Keratinocyte (primary cell): ENCODE measurements at regions not wholly inside any gene's neighbourhood (a gene's known extent, or its start where the extent isn't known, plus 50 kb on each side); places are given as distances from the start of the nearest gene placed in this dataset.

ENCODE experiments used
- DNase-seq: peaks from one replicate; pipeline ENCODE4 v3.0.0-alpha.2; 2011; ENCODE audit warnings: low read depth, missing footprints, low spot score
- FAIRE-seq: peaks from 2 replicates; lab custom pipeline; 2011; peaks lifted over from hg19 to GRCh38; lab: Jason Lieb, UNC
- H2AFZ ChIP-seq: 2 replicates; pipeline ENCODE4 v1.6.0; 2012; ENCODE audit warnings: low read length, control low read depth, inconsistent platforms; ENCODE audit not compliant: control insufficient read depth
- H3K27ac ChIP-seq: 2 replicates; pipeline ENCODE4 v1.5.1; 2011; ENCODE audit warnings: low read length; ENCODE audit not compliant: control insufficient read depth, insufficient read depth
- H3K27me3 ChIP-seq: 3 replicates; pipeline ENCODE4 v1.6.0; 2011; ENCODE audit warnings: low read length; ENCODE audit not compliant: control insufficient read depth, insufficient read depth; ENCODE audit errors: extremely low read depth
- H3K36me3 ChIP-seq, 2 experiments: 2 replicates in 1 of 2; 3 replicates in 1 of 2; pipeline ENCODE4 v1.5.1; 2011; ENCODE audit warnings: low read length in 2 of 2, mild to moderate bottlenecking in 1 of 2; ENCODE audit not compliant: control insufficient read depth in 2 of 2, insufficient read depth in 2 of 2; ENCODE audit errors: extremely low read depth in 1 of 2
- H3K4me1 ChIP-seq: 3 replicates; pipeline ENCODE4 v1.5.1; 2011; ENCODE audit warnings: low read length; ENCODE audit not compliant: control insufficient read depth, insufficient read depth; ENCODE audit errors: extremely low read depth
- H3K4me2 ChIP-seq: 3 replicates; pipeline ENCODE4 v1.6.0; 2011; ENCODE audit warnings: low read depth, low read length; ENCODE audit not compliant: control insufficient read depth, insufficient read depth; ENCODE audit errors: extremely low read depth
- H3K4me3 ChIP-seq, 3 experiments: fragments of 200-600 bp in 1 of 3; sonication (generic) in 1 of 3; 2 replicates in 2 of 3; 3 replicates in 1 of 3; pipeline ENCODE4 v1.5.1; 2011 to 2016; ENCODE audit warnings: low read length in 3 of 3, mild to moderate bottlenecking in 3 of 3, control low read depth in 2 of 3, inconsistent platforms in 1 of 3, low read depth in 1 of 3, mixed read lengths in 1 of 3, mixed run types in 1 of 3, moderate library complexity in 1 of 3; ENCODE audit not compliant: control insufficient read depth in 2 of 3, insufficient read depth in 2 of 3; ENCODE audit errors: extremely low read depth in 1 of 3
- H3K79me2 ChIP-seq: 2 replicates; pipeline ENCODE4 v1.6.0; 2012; ENCODE audit warnings: low read length; ENCODE audit not compliant: control insufficient read depth, insufficient read depth
- H3K9ac ChIP-seq: 3 replicates; pipeline ENCODE4 v1.6.0; 2011; ENCODE audit warnings: low read length; ENCODE audit not compliant: control insufficient read depth, insufficient read depth; ENCODE audit errors: extremely low read depth
- H3K9me1 ChIP-seq: 3 replicates; pipeline ENCODE4 v1.6.0; 2011; ENCODE audit warnings: low read length; ENCODE audit not compliant: control insufficient read depth, insufficient read depth; ENCODE audit errors: extremely low read depth
- H3K9me3 ChIP-seq: 2 replicates; pipeline ENCODE4 v1.5.1; 2012; ENCODE audit warnings: low read depth, low read length; ENCODE audit not compliant: control insufficient read depth
- H4K20me1 ChIP-seq: 3 replicates; pipeline ENCODE4 v1.6.0; 2011; ENCODE audit warnings: low read length; ENCODE audit not compliant: control insufficient read depth, insufficient read depth; ENCODE audit errors: extremely low read depth
- EZH2 ChIP-seq: IDR thresholded peaks from one replicate; pipeline ENCODE4 v1.6.1; 2012; ENCODE audit warnings: inconsistent platforms, mild to moderate bottlenecking, low read length, moderate library complexity
- dilution Hi-C: fragments of 300-500 bp; cut with MboI; formaldehyde crosslinking; loops from one replicate; pipeline ENCODE4 v1.7.0; 2020; ENCODE audit warnings: low sequenced_read_pairs; ENCODE audit not compliant: extremely low pct_ligation_motif_present
- TF ChIP-seq, protein P1 (sequence below), 3 experiments: IDR thresholded peaks in 1 of 3; conservative IDR thresholded peaks in 1 of 3; optimal IDR thresholded peaks in 1 of 3; 2 replicates in 2 of 3; 3 replicates in 1 of 3; pipeline versions ENCODE3 to v1.5.1; 2011; ENCODE audit warnings: low read length in 3 of 3, mild to moderate bottlenecking in 3 of 3, moderate library complexity in 2 of 3, control low read depth in 1 of 3, inconsistent platforms in 1 of 3; ENCODE audit not compliant: insufficient read depth in 2 of 3; ENCODE audit errors: extremely low read depth in 1 of 3

DNA sequence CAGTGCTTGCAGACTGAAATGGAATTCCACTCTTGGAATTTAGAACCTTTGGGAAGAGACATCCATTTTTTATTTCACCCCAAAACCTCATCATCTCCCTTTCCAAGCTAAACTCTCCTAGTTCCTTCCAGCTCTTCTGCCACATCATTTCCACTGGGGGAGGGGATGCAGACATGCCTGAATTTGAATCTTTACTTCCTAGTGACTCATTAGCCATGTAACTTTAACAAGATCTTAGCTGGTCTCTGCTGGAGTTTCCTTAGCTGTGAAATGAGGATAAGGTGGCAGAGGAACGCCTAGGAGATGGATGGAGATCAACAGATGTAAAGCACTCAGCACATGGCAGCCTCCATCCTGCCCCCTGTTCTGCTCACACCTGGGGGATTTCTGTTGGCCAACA is 266.8 kb downstream of the EN1 start:
- Histone ChIP-seq H3K27me3 (no peaks in the 10 kb centered on the region), H3K9ac (no peak overlapping the region), H3K79me2 (no peaks in the 10 kb centered on the region), H2AFZ (no peak overlapping the region), H3K36me3 (no peaks in the 10 kb centered on the region), H3K27ac (no peak overlapping the region), H3K9me3 (no peaks in the 10 kb centered on the region), H3K4me1 (peaks cover 25% of the 10 kb centered on the region), H3K4me2 (peak overlapping the region; percentile 65), H3K4me3 (no peak overlapping the region), H3K9me1 (no peaks in the 10 kb centered on the region), H4K20me1 (no peaks in the 10 kb centered on the region)
- DNase-seq (no peak), FAIRE-seq (peak; percentile 67)
- TF ChIP-seq, protein P1, sequence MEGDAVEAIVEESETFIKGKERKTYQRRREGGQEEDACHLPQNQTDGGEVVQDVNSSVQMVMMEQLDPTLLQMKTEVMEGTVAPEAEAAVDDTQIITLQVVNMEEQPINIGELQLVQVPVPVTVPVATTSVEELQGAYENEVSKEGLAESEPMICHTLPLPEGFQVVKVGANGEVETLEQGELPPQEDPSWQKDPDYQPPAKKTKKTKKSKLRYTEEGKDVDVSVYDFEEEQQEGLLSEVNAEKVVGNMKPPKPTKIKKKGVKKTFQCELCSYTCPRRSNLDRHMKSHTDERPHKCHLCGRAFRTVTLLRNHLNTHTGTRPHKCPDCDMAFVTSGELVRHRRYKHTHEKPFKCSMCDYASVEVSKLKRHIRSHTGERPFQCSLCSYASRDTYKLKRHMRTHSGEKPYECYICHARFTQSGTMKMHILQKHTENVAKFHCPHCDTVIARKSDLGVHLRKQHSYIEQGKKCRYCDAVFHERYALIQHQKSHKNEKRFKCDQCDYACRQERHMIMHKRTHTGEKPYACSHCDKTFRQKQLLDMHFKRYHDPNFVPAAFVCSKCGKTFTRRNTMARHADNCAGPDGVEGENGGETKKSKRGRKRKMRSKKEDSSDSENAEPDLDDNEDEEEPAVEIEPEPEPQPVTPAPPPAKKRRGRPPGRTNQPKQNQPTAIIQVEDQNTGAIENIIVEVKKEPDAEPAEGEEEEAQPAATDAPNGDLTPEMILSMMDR (optimal IDR thresholded peaks at IDR 0.05 in 1 of 3, IDR thresholded peaks at IDR 0.05 in 1 of 3, conservative IDR thresholded peaks at IDR 0.05 in 1 of 3; ENCODE audit: extremely low read depth in 1 of 3, insufficient read depth in 2 of 3, low read length in 3 of 3): no peak
- TF ChIP-seq EZH2: no peak
- dilution Hi-C loops: no loop called here

DNA sequence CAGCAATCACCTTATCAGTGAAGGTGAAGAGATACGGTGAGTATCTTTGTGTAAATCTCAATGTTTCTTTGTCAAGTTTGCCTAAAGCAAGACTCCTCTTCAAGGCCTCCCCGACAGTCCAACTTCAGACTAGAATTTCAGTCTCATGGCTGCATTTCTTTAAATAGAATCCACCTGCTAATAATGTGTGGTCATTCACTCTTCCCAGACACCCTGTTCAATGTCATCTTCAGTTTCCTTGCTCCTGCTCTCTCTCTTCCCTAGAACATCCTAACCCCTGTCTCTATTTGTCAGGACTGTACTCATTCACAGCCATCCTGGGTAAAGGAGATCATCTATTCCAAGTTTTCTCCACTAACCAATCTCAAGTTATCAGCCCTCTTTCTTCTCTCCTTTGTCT is 267.3 kb downstream of the EN1 start:
- DNase-seq (no peak), FAIRE-seq (peak; percentile 62)
- H3K9me3 ChIP-seq: no peaks in the 10 kb centered on the region
- no peaks in the 10 kb centered on the region for H3K9me1 ChIP-seq
- no peak overlapping the region for H3K27ac ChIP-seq
- no peaks in the 10 kb centered on the region for H3K79me2 ChIP-seq
- H3K27me3 ChIP-seq: no peaks in the 10 kb centered on the region
- no peak overlapping the region for H2AFZ ChIP-seq
- no peaks in the 10 kb centered on the region for H3K36me3 ChIP-seq
- peak overlapping the region; percentile 65 for H3K4me2 ChIP-seq
- peaks cover 25% of the 10 kb centered on the region for H3K4me1 ChIP-seq
- no peaks in the 10 kb centered on the region for H4K20me1 ChIP-seq
- H3K4me3 ChIP-seq: no peak overlapping the region
- dilution Hi-C loops: no loop called here
- H3K9ac ChIP-seq: no peak overlapping the region
- no peak for TF ChIP-seq EZH2
- TF ChIP-seq, protein P1 (optimal IDR thresholded peaks at IDR 0.05 in 1 of 3, IDR thresholded peaks at IDR 0.05 in 1 of 3, conservative IDR thresholded peaks at IDR 0.05 in 1 of 3; ENCODE audit: extremely low read depth in 1 of 3, insufficient read depth in 2 of 3, low read length in 3 of 3): no peak
